Gastrocnemius medialis (tissue), 4 donors: ENCODE measurements at regions not wholly inside any gene's neighbourhood (a gene's known extent, or its start where the extent isn't known, plus 50 kb on each side); places are given as distances from the start of the nearest gene placed in this dataset.

Experiments used
- ATAC-seq, 2 donors: fragments of 150-250 bp; one replicate each; pipeline ENCODE4 v1.9.1; 2016
- DNase-seq, 2 donors: peaks; one replicate each; pipeline ENCODE4 v3.0.0-alpha.2; 2019
- H3K27ac ChIP-seq, 4 donors: fragments of 200-600 bp; sonication (generic); 1 replicate in 1 of 4; 2 replicates in 3 of 4; pipeline ENCODE4 v1.5.1; 2016 to 2018; ENCODE audit warnings: mild to moderate bottlenecking in 2 of 4, moderate library complexity in 1 of 4
- H3K27me3 ChIP-seq, 3 donors: fragments of 200-600 bp; sonication (generic) in 2 of 3; 1 replicate in 1 of 3; 2 replicates in 2 of 3; pipeline versions ENCODE4 v1.5.1 to v1.6.0; 2016 to 2019; ENCODE audit warnings: mild to moderate bottlenecking in 1 of 3, moderate library complexity in 1 of 3
- H3K36me3 ChIP-seq, 2 donors: fragments of 200-600 bp; sonication (generic) in 1 of 2; one replicate each; pipeline ENCODE4 v1.5.1; 2017 to 2018
- H3K4me1 ChIP-seq, 2 donors: fragments of 200-600 bp; sonication (generic) in 1 of 2; one replicate each; pipeline ENCODE4 v1.5.1; 2016 to 2017; ENCODE audit warnings: mild to moderate bottlenecking in 2 of 2
- H3K4me3 ChIP-seq, 4 donors: fragments of 200-600 bp; sonication (generic) in 3 of 4; 1 replicate in 1 of 4; 2 replicates in 3 of 4; pipeline ENCODE4 v1.5.1; 2016 to 2019; ENCODE audit warnings: mild to moderate bottlenecking in 2 of 4
- H3K9me3 ChIP-seq, 3 donors: fragments of 200-600 bp; sonication (generic) in 2 of 3; 1 replicate in 1 of 3; 2 replicates in 2 of 3; pipeline ENCODE4 v1.5.1; 2016 to 2019
- POLR2A ChIP-seq, 2 donors: fragments of 450-650 bp; IDR thresholded peaks; one replicate each; pipeline ENCODE4 v1.6.1; 2017; ENCODE audit warnings: antibody characterized with exemption in 2 of 2, mild to moderate bottlenecking in 2 of 2, moderate library complexity in 2 of 2
- in situ Hi-C, 4 donors: fragments of 200-750 bp; cut with MboI; loops; one replicate each; pipeline versions ENCODE4 v1.15.0 to v1.8.0; 2017; ENCODE audit warnings: low sequenced_read_pairs in 4 of 4
- intact Hi-C: fragments of 100-400 bp; cut with DNase I; formaldehyde crosslinking; loops from one replicate; pipeline ENCODE4 v1.15.1; 2023; ENCODE audit warnings: low total_unique reads
- TF ChIP-seq, protein P1 (sequence below), 5 experiments: fragments of 450-650 bp in 3 of 5; fragments of 200-600 bp in 2 of 5; sonication (generic) in 2 of 5; IDR thresholded peaks in 4 of 5; conservative IDR thresholded peaks in 1 of 5; 1 replicate in 4 of 5; 2 replicates in 1 of 5; pipeline ENCODE4 v1.5.1; 2016 to 2019; ENCODE audit warnings: antibody characterized with exemption in 5 of 5, mild to moderate bottlenecking in 3 of 5, moderate library complexity in 3 of 5

DNA sequence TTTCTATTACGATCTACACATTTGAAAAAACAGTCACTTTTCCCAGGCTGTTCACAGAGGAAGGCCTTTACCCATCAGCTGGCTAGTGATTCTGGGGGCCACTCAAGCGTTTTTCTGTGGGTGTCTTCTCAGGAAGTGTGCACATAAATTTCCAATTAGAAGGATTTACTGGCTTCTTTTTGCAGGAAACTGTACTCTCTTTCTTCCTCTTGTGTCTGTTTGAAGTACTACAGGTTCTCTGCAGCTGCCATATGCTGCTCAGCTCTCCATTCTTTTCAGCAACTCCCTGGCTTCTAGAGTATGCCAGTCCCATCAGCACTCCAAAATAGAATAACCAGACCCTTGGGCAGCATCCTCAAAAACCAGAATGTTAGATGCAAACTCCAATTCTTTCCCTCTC is 110.4 kb upstream of the NAV3 start:
- Histone ChIP-seq H3K4me1 (no peaks in the 10 kb centered on the region), H3K9me3 (no peaks in the 10 kb centered on the region), H3K27me3 (no peaks in the 10 kb centered on the region), H3K27ac (no peak overlapping the region), H3K4me3 (no peak overlapping the region), H3K36me3 (no peaks in the 10 kb centered on the region)
- intact Hi-C loops = no loop called here
- DNase-seq (no peak), ATAC-seq (no peak)
- TF ChIP-seq, protein P1, sequence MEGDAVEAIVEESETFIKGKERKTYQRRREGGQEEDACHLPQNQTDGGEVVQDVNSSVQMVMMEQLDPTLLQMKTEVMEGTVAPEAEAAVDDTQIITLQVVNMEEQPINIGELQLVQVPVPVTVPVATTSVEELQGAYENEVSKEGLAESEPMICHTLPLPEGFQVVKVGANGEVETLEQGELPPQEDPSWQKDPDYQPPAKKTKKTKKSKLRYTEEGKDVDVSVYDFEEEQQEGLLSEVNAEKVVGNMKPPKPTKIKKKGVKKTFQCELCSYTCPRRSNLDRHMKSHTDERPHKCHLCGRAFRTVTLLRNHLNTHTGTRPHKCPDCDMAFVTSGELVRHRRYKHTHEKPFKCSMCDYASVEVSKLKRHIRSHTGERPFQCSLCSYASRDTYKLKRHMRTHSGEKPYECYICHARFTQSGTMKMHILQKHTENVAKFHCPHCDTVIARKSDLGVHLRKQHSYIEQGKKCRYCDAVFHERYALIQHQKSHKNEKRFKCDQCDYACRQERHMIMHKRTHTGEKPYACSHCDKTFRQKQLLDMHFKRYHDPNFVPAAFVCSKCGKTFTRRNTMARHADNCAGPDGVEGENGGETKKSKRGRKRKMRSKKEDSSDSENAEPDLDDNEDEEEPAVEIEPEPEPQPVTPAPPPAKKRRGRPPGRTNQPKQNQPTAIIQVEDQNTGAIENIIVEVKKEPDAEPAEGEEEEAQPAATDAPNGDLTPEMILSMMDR (IDR thresholded peaks at IDR 0.05 in 4 of 5, conservative IDR thresholded peaks at IDR 0.05 in 1 of 5) = no peak
- in situ Hi-C loops = loop anchor here in 2 of 4 donors (10.0 kb wide), 2 partner anchors 195 to 205 kb away; no protein-coding TSS in a partner anchor

- in situ Hi-C loops (no loop called here), intact Hi-C loops (no loop called here)
- no peak for DNase-seq
- Histone ChIP-seq H3K36me3 (no peaks in the 10 kb centered on the region), H3K27ac (no peak overlapping the region), H3K4me1 (no peaks in the 10 kb centered on the region), H3K4me3 (no peak overlapping the region), H3K27me3 (no peaks in the 10 kb centered on the region), H3K9me3 (no peaks in the 10 kb centered on the region)
- TF ChIP-seq, protein P1 (IDR thresholded peaks at IDR 0.05 in 4 of 5, conservative IDR thresholded peaks at IDR 0.05 in 1 of 5) = no peak
- no peak for TF ChIP-seq POLR2A (IDR thresholded peaks at IDR 0.05)
- ATAC-seq = no peak
Observed at GRCh38 chr12:77710209-77710608, 120.5 kb upstream of the NAV3 start.

DNA sequence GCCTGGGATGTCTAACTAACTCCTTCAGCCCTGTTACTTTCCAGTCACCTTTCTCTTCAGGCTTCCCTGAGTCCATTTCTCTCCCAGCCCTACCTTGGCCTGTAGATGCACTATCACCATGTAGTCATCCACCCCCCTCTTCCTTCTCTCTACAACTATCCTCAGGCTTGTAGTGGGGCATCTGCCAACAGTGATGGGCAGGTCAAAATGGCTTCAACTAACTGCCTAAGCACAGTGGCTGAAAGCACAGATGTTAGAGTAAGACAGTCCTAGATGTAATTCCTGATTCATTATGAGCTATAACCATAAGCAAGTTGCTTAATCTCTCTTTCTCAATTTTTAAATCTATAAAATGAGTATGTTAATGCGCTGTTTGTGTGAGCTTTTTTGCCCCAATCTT is 133.6 kb upstream of the NAV3 start:
- no peak for TF ChIP-seq POLR2A (IDR thresholded peaks at IDR 0.05)
- TF ChIP-seq, protein P1 (IDR thresholded peaks at IDR 0.05 in 4 of 5, conservative IDR thresholded peaks at IDR 0.05 in 1 of 5) = no peak

DNA sequence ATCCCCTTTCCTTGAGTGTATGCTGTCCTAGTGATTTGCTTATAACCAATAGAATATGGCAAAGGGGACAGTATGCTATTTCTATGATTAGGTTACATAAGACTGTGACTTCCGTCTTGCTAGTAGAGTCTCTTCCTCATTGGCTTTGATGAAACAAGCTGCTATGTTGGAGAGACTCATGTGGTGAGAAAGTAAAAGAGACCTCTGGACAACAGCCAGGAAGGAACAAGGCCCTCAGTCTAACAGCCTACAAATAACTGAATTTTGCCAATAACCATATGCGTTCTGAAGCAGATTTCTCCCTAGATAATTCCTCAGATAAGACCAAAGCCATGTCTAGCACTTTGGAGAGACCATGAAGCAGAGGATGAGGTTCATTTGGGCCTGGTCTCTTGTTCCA is 134.5 kb upstream of the NAV3 start:
- intact Hi-C loops = no loop called here
- Histone ChIP-seq H3K36me3 (no peaks in the 10 kb centered on the region), H3K4me1 (no peaks in the 10 kb centered on the region), H3K4me3 (no peak overlapping the region), H3K27ac (no peak overlapping the region), H3K27me3 (no peaks in the 10 kb centered on the region), H3K9me3 (no peaks in the 10 kb centered on the region)
- DNase-seq = no peak
- no peak for ATAC-seq
- TF ChIP-seq, protein P1 (IDR thresholded peaks at IDR 0.05 in 4 of 5, conservative IDR thresholded peaks at IDR 0.05 in 1 of 5) = no peak
- TF ChIP-seq POLR2A (IDR thresholded peaks at IDR 0.05) = no peak
- in situ Hi-C loops = no loop called here

More for the DNA sequence above, 133.6 kb upstream of the NAV3 start:
- H3K27ac ChIP-seq = no peak overlapping the region
- intact Hi-C loops (no loop called here), in situ Hi-C loops (no loop called here)
- no peaks in the 10 kb centered on the region for H3K36me3 ChIP-seq
- DNase-seq = no peak
- H3K4me1 ChIP-seq = no peaks in the 10 kb centered on the region
- H3K4me3 ChIP-seq = no peak overlapping the region
- no peaks in the 10 kb centered on the region for H3K9me3 ChIP-seq
- no peak for ATAC-seq
- H3K27me3 ChIP-seq = no peaks in the 10 kb centered on the region

- in situ Hi-C loops = no loop called here
- intact Hi-C loops = no loop called here
Observed at GRCh38 chr12:77689510-77690086, 141.1 kb upstream of the NAV3 start.

More at GRCh38 chr12:77689510-77690086, 141.1 kb upstream of the NAV3 start:
- no peak for ATAC-seq
- Histone ChIP-seq H3K36me3 (no peaks in the 10 kb centered on the region), H3K27me3 (no peaks in the 10 kb centered on the region), H3K4me1 (no peaks in the 10 kb centered on the region), H3K4me3 (no peak overlapping the region), H3K9me3 (no peaks in the 10 kb centered on the region), H3K27ac (no peak overlapping the region)
- TF ChIP-seq POLR2A (IDR thresholded peaks at IDR 0.05) = no peak
- TF ChIP-seq, protein P1 (IDR thresholded peaks at IDR 0.05 in 4 of 5, conservative IDR thresholded peaks at IDR 0.05 in 1 of 5) = no peak
- no peak for DNase-seq
